Mesenteric fat pad (tissue), 1 donor: ENCODE measurements at regions not wholly inside any gene's neighbourhood (a gene's known extent, or its start where the extent isn't known, plus 50 kb on each side); places are given as distances from the start of the nearest gene placed in this dataset.

Experiments
- DNase-seq: peaks from one replicate; pipeline ENCODE4 v3.0.0-alpha.2; 2020; ENCODE audit warnings: low spot score
- donor health status: DM: yes; HTN: yes; CAD: no.

DNA sequence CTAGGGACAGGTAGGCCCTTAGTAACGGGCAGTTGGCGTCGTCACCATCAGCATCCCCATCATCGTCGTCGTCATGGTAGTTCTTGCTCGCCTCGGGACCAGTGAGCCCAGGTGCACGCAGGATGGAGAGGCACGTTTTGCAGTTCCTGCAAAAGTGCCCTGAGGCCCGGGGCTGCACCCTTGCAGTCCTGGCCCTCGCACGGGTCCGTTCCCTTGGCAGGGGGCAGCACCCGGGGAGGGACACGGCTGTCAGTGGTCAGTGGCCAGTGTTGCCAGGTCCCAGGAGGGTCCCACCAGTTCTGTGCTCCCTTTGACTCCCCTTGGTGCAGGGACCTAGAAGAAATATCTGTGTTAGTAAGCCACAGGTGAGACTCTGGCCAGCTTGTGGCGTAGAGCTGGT, 243.9 kb upstream of the CIBAR2 start:
- DNase-seq: no peak

DNA sequence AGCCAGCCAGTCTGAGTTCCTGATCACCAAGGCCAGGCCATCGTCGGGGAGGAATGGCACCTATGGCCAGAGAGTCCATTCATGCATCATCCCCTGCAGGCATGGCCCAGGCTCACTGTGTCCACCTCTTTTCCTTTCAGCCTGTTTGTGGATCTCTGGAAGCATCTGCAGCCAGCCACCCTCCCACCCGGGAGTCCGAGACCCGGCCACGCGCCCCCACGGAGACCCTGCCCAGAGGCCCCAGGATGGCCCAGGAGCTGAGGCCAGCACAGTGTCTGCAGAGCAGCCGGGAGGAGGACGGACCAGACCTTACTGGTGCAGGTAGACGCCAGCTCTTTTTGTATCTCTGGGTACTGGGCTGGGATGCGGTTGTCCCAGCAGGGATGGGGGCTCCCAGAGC, 245.1 kb upstream of the CIBAR2 start:
- DNase-seq: no peak

DNA sequence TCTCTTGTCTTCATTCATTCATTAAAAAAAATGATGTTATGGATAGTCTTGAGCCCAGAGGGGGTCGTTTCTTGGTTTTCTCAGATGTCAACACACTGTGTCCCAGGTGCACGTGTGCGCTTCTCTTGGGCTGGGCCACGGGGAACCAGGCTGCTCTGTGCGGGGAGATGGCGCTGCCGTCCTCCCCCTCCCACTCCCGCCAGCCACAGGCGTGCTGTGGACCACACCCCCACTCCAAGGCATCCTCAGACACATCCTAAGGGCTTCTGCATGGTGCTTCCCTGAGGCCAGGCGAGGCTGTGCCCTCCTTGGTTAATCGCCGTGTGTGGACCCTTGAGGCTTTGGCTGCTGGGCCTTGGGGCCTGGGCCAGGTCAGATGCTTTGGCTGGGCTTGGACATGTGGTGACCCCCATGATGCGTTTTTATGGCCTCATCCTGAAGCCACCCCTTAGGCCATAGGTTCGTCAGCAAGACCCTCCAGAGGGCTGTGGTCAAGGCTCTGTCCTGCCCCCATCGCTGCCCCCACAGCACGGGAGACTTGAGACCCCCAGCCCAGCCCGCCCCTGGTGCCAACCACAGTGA, 245.7 kb upstream of the CIBAR2 start:
- no peak for DNase-seq

DNA sequence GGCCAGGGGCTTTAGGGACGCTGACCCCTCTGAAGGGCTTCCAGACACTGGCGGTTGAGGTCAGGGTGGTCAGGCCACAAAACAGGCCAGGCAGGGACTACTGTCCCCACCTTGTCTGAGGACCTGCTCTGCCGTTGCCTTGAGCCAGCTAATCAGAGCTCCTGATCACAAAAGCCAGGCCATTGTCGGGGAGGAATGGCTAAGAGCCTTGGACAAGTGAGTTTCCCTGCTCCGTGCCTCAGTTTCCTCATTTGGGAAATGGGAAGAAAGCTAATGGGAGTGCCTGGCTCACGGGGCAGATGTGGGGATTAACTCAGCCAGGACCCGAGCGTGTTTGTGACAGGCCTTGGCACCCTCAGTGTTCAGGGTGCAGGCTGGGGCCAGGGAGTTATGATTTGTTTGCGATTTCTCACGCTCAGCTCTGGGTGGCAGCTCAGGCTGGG, 246.5 kb upstream of the CIBAR2 start:
- no peak for DNase-seq

DNA sequence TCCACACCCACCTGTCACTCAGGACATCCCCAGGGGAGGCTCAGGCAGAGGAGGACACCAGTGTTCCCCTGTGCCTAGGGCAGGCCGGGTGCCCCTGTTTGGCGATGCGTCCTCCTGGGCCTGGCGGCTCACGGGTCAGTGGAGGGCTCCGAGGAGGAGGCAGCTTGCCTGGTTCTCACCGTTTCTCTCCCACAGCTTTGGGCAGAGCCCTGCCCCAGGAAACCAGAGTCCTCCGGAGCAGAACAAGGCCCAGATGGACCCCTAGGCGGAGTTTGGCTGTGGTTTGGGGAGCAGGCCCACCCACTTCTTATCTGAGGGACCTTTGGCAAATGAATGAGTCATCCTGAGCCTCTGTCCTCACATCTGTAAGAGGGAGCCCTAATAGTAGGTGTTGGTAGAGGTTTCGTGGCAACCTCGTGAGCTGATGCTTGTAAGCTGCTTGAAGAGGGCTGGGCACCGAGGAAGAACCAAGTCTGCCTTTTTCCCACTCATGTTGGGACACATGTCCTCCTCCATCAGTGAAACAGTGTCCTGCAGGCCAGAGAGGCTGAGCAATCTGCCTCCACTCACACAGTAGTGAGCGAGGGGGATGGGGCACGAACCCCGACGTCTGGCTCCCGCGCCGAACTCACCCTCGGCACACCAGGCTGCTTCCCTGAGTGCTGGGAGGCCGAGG, 247.0 kb upstream of the CIBAR2 start:
- DNase-seq: no peak

DNA sequence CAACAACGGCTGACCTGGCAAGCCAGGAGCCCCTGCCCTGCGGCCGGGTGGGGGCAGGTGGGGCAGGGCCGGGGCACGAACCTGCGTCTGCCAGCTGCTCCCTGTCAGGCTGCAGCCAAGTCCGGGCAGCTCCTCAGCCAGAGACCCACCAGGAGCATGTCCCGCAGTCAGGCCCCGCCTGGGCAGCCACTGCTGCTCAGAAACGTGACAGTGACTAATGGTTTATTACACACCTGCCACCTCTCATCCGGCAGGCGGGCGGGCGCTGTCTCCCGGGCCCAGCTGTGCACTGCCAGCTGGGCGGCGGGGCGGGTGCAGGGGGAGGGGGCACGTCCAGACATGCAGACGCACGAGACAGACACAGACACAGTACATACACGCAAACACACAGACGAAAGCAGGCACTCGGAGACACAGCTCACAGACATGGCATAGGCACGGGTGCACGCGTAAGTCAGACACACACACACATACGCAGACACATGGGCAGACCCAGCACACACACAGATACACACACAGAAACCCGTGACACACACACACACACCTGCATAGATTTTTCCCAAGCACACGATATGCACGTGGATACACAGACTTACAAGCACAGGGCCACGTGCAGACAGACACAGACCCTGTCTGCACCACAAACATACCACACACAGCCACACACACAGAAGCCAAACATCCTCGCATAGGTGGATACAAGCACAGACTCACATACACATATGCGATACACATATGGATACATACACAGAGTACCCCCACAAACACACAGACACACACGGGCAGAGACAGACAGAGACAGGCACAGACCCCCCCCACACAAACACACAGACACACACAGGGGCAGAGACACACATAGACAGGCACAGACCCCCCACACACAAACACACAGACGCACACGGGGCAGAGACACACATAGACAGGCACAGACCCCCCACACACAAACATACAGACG, 248.3 kb upstream of the CIBAR2 start:
- DNase-seq: no peak

DNA sequence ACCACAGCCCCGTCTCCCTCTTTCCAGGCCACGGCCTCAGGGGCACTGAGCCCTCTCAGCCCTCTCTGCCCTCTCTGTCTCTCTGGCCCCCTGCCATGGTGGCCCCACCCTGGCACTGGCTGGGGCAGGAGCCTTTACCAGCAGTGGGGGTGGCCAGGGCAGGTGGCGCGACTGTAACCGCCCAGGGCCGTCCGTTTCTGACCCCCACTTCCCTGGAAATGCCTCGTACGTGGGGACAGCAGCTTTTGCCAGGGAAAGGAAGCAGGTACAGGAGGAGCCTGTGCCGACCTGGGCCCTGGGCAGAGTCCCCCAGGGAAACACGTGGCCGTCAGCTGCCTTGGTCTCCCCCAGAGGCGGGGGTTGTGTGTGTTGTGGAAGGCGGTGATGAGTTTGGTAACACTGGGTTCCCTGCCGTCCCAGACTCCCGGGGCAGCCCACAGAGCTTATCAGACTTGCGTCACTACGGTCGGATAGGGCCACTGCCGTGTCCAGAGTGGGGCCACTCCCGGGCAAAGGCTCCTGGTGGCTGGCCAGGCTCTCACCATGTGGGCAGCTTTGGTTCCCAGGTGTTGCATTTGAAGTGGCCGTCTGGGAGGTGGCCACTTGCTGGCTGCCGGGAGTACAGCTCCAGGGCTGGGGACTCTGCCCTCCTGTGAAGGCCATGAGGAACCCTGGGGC, 249.3 kb upstream of the CIBAR2 start:
- DNase-seq: no peak

DNA sequence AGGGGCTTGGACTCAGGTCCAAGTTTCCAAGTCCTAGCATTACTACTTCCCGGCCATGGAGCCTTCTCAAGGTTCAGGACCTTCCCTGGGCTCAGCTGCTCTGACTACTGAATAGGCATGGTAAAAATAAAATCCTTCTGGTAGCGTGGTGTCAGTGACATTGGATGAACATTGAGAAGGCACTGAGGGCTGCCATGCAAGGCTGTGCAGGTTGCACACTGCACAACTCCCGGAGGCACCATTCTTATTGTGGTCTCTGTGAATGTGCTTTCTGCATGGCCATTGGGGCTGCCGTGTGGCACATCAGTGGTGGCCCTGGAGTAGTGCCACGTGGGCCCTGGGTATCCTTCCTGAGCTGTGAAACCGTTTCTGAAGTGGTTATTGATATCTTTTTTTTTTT, 250.2 kb upstream of the CIBAR2 start:
- no peak for DNase-seq

DNA sequence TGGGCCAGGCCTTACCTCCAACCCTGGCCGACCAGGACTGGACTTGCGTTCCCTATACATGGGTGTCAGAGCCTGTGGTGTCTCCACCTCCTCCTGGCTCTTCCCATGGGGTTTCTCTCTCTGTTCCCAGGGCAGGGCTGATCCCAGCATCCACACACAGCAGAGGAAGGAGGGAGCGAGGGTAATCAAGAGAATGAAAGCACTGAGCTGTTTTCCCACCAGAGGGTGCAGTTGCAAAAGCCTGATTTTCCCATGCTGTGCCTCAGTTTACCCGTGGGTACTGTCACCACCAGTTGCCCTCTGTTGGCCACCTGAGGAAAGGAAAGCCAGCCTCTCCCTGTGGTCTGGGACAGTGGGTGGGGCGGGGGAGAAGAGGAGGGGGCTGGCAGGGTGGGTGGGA, 249.7 kb upstream of the GSE1 start:
- DNase-seq: no peak

DNA sequence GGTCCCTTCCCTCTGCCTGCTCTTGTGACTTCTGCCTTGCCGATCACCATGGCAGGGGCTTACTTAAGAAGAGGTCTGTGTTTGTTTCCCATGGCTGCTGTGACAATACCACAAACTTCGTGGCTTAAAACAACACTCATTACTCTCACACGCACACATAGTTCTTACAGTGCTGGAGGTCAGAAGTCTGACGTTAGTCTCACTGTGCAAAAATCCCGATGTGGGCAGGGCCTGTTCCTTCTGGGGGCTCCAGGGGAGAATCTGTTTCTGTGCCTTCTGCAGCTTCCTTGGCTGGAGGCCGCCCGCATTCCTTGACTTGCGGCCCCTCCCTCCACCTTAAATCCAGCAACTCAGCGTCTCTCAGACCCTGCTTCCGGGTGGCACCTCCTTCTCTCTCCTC, 249.2 kb upstream of the GSE1 start:
- no peak for DNase-seq

DNA sequence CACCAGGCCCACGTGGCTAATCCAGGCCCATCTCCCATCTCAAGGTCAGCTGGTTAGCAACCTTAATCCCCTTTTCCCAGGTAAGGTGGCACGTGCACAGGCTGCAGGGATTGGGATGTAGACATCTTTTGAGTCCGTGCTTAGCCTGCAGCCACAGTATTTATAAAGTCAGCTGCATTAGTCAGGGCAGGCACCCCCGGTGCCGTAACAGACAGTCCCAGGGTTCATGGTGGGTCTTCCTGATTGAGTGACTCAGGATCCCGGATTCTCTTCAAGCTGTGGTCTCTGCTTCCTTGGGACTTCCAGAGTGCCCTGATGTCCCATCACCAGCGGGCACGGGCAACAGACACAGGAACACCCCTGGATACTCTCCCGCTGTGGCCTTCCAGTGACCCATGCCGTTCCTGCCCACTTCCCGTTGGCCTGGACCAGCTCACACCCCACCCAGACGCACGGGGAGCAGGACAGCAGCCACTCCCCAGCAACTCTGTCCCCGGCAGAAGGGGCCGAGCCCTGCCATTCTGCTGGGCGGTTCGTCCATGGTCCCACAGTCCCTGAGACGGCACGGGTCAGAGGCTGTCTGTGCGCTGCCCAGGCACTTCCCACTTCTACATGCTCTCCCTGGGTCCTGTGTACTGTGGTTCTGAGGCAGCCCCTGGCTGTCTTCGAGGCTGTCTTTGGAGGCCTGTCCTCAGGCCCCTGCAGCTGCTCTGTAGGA, 248.6 kb upstream of the GSE1 start:
- no peak for DNase-seq

DNA sequence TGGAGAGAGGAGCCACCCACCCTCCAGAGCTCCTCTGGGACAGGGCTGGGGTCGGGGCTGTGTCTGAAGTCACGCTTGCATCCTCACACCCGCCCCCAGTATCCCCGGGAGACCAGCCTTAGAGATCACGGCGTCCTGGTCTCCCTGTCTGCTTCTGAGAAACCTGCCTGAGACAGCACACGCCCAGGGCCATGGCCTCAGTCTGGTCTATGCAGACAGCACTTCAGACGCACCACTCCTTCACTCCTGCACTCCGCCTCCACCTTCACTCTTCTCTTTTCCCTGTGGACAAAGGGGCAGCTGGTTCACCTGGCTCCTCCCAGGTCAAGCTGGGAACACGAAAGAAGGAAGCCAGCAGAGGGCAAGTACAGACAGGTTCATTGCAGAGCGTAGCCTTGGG, 248.0 kb upstream of the GSE1 start:
- DNase-seq: no peak

DNA sequence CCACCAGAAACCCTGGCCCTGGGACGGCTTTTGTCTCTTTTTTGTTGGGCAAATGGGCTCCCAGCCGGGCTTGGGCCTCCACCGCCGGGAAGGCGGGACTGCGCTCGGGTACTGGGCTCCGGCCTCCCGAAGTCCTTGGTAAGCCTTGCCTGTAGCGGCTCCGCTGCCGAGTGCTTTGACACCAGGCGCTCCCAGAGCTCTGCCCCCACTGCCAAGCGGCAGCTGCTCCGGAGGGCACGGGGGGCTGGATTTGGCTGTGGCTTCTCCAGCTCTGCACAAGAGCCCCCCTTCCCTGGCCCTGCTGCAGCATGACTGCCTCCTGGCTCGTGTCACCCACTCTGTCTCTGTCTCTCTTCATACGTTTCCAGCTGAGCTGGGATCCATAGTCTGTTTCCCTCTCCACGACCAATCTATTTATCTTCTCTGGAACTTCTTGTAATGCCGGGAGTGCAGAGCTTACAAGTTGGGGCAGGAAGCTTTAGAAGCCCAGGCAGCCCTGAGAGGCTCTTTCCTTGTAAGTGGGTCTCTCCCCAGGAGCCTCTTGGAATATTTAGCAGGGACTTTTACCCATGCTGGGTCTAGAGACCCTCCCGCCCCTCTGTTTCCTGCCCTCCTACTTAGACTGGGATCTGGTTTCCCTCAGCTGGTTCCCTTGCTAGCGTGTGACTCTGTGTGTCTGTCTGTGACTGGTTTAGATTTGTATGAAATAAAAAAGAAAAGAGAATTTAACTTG, 246.9 kb upstream of the GSE1 start:
- DNase-seq: no peak

DNA sequence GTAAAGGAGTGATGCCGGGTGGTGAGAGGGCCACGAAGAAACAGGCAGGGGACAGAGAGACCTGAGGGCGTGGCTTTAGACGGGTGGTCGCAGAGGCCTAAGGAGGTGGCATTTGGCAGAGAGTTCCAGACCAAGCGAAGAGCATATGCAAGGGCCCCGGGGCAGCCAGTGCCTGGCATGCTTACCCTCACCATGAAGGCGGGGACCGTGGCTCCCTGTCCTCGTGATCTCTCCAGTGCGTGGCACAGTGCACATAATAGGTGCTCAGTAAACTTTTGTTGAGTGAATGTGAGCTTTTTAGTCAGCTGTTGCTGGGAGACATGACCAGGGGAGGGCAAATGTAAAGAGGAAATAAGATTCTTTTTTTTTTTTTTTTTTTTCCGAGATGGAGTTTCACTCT, 245.6 kb upstream of the GSE1 start:
- DNase-seq: no peak

DNA sequence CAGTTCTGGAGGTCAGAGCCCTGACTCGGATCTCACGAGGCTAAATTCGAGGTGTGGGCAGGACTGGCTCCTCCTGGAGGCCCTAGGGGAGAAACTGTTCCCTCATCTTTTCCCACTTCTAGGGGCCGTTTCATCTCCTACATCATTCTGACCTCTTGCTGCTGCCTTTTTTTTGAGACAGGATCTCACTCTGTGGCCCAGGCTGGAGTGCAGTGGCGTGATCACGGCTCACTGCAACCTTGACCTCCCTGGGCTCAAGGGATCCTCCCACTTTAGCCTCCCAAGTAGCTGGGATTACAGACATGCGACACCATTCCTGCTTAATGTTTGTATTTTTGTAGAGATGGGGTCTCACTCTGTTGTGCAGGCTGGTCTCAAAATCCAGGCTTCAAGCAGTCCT, 244.1 kb upstream of the GSE1 start:
- no peak for DNase-seq

DNA sequence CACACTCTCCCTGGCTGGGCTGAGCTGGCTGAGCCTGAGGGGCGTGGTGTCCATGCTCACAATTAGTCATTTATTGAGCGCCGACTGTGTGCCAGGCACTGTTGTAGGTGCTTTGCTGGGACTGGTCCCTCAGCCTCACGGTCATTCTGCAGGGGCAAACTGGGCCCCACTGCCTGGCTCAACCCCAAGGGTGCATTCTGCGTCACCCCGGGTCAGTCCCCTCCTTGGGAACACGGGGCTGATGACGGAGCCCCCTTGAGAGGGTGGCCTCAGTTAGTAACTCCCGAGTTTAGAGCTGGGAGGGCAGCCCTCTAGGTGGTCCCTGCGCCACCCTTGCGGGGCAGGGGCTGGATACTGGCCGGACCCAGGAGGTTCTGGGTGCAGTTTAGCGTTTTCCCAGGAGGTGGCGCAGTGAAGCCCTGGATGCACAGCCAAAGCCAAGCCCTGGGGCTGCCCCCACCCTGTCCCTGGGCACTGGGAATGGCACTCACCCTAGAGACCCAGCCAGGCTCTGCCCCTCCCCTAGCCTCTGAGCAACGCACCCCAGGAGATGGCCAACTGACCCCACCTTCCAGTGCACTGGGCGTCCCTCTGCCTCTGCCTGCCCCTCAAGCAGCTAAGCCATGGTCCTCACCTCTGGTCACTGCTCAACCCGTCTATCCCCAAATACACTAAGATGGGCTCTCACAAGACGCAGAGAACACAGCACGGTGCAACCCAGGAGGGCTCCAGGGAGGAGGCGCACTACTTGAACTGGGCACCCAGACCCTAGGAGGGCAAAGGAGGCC, 243.2 kb upstream of the GSE1 start:
- DNase-seq: no peak

DNA sequence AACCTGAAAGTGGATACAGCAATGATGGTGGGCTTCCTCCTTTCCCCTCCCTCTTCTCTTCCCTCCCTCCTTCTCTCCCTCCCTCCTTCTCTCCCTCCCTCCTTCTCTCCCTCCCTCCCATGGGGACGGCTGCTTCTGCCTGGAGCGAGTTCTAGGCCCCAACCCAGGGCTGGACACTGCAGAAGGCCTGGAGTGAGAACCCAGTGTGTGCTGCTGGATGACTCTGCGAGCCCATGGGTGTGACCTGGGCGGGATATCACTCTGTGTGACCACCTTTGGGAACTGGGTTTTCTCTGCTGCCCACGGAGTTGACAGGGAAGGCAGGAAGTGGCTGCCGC, 242.6 kb upstream of the GSE1 start:
- DNase-seq: no peak

DNA sequence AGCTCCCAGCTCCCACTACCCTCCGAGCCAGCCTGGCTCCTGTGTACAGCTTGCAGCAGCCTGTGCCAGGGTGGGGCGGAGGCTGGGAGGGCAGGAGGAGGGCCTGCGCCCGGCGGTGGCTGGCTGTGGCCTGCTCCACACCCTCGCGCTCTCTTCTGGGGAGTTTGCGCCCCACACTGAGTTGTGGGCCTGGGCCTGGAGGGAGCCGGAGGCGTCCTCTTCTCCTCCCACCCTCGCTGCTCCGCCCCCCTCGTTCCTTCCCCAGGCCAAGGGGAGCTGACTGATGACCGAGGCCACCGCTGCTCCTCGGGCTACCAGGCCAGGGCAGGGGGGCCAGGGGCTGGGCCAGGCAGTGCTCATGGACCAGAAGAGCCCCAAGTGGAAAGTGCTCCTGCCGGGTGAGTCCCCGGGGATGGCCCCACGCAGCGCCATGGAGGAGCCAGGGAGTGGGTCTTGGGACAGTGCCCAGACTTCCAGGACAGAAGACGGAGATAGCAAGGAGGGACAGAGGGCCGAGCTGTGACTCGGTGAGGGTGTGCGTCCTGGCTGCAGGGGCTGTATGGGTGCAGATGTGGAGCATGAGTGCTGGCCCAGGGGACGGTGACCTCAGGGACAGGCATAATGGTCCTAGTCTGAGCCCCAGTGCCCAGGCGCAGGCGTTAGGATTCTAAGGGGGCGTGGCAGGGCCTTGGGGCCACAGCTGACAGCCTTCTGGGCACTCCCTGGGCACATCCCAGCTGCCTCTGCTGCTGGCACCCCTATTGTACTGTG, 242.1 kb upstream of the GSE1 start:
- DNase-seq: no peak

DNA sequence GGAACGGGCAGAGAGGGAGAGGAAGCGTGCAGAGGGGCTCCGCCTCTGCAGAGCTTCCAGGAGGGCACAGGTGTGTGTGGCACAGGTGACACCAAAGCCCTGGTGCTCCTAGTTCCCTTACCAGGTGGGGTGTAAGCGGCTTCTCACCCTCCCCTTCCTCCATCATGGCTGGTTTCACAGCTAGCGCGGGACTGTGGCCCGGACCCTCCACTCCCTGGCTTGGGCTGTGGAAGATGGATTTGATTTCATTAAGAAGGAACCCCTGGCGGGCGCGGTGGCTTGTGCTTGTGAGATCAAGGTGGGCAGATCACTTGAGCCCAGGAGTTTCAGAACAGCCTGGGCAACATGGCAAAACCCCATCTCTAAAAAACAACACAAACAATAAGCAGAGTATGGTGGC, 241.2 kb upstream of the GSE1 start:
- DNase-seq: no peak
